ENCODE measurements at regions not wholly inside any gene's neighbourhood (a gene's known extent, or its start where the extent isn't known, plus 50 kb on each side); places are given as distances from the start of the nearest gene placed in this dataset.

GRCh38 chr3:177300039-177300833, 103.0 kb upstream of the TBL1XR1 start (continued):
- TF ChIP-seq REST (IDR thresholded peaks at IDR 0.05; ENCODE audit: borderline replicate concordance in 1 of 2, low read depth in 1 of 2, low read length in 2 of 2): no peak
- TF ChIP-seq FOXP1 (IDR thresholded peaks at IDR 0.05): no peak
- TF ChIP-seq FOXP1 (CRISPR knock-in tag; IDR thresholded peaks at IDR 0.05): peak; percentile 25; the same call in 1 of the 2 replicates
- peak; percentile 48; the same call in 1 of the 2 replicates for TF ChIP-seq ZNF501 (CRISPR knock-in tag; IDR thresholded peaks at IDR 0.05)
- no peak for TF ChIP-seq JUN (CRISPR knock-in tag; IDR thresholded peaks at IDR 0.05)
- 0 out of 2 replicates have a peak, but pooled peaks have one; percentile 24 for TF ChIP-seq ZNF556 (CRISPR knock-in tag; IDR thresholded peaks at IDR 0.05; ENCODE audit: borderline replicate concordance)
- 0 out of 2 replicates have a peak, but pooled peaks have one; percentile 20 for TF ChIP-seq TOE1 (CRISPR knock-in tag; IDR thresholded peaks at IDR 0.05)
- 0 out of 2 replicates have a peak, but pooled peaks have one; percentile 31 for TF ChIP-seq POLR2G (IDR thresholded peaks at IDR 0.05; ENCODE audit: low read depth, low read length)
- peak; percentile 27; the same call in 1 of the 2 replicates for TF ChIP-seq CBX5 (CRISPR knock-in tag; IDR thresholded peaks at IDR 0.05; ENCODE audit: borderline replicate concordance)

DNA sequence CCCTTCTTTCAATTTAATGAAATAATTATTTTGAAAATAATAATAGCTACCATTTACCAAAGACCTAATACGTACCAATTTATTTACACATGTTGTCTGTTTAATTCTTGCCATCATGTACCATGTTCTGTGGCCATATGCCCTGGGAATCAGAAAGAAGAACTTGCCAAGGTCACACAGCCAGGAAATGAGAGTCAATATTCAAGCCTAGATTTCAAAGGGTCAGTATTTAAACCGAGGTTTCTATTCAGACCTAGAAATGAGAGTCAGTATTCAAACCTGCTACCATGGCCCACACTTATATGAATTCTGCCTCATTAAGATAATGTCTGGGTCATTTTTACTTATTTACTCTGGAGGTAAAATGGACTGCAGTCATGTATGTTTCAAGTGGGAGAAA, 103.6 kb upstream of the TBL1XR1 start:
- Histone ChIP-seq H3K36me3 (replicated peaks in 1 of 2; ENCODE audit: control insufficient read depth in 1 of 2, insufficient read depth in 2 of 2, low read length in 2 of 2) (no peaks in the 10 kb centered on the region), H3K4me1 (ENCODE audit: insufficient read depth, low read length) (peaks cover 22% of the 10 kb centered on the region), H3K9me3 (ENCODE audit: low read length) (no peaks in the 10 kb centered on the region), H3K4me3 (replicated peaks in 1 of 3; ENCODE audit: insufficient read depth in 1 of 3, low read depth in 2 of 3, low read length in 3 of 3) (peak overlapping the region in 2 of 3 experiments; percentile 47 to 54; a peak in 4 of 6 replicates), H3K79me2 (ENCODE audit: insufficient read depth, low read length) (no peaks in the 10 kb centered on the region), H2AFZ (ENCODE audit: low read length) (no peak overlapping the region), H3K27ac (ENCODE audit: extremely low read length, insufficient read depth, low read length) (peak overlapping the region; percentile 47), H3K27me3 (ENCODE audit: control insufficient read depth in 1 of 2, insufficient read depth in 2 of 2, low read length in 2 of 2) (no peaks in the 10 kb centered on the region), H4K20me1 (ENCODE audit: insufficient read depth, low read length) (no peaks in the 10 kb centered on the region), H3K4me2 (ENCODE audit: low read depth, low read length) (peak overlapping the region; percentile 74), H3K9ac (ENCODE audit: insufficient read depth, low read depth, low read length) (no peak overlapping the region; the same call in 1 of the 2 replicates)
- ChIA-PET CTCF (ENCODE audit: low intra/inter-chr PET ratio, low total read pairs) (no interaction called here), POLR2A (no interaction called here)
- intact Hi-C loops (cut with micrococcal nuclease; ENCODE audit: unreplicated experiment) (no loop called here), in situ Hi-C loops (cut with HindIII; ENCODE audit: extremely low pct_ligation_motif_present, low pct_unique_long_range_greater_than_20kb) (no loop called here)
- FAIRE-seq: peak; percentile 46
- BruUV-seq (replicated peaks): no TSS peak
- peak; percentile 52 for ATAC-seq
- WGBS (ENCODE audit: low lambda C conversion rate): 1% methylated on average over 2 of the region's 2 CpGs
- 0 out of 2 replicates have a peak, but pooled peaks have one; percentile 15 for TF ChIP-seq ZNF772 (CRISPR knock-in tag; IDR thresholded peaks at IDR 0.05)
- TF ChIP-seq ELF4 (CRISPR knock-in tag; IDR thresholded peaks at IDR 0.05; ENCODE audit: borderline replicate concordance): 0 out of 2 replicates have a peak, but pooled peaks have one; percentile 52
- no peak for TF ChIP-seq MED8 (CRISPR knock-in tag; IDR thresholded peaks at IDR 0.05; ENCODE audit: insufficient replicate concordance)
- no peak for DNase-seq (ENCODE audit: low spot score)
